ENCODE measurements at regions not wholly inside any gene's neighbourhood (a gene's known extent, or its start where the extent isn't known, plus 50 kb on each side); places are given as distances from the start of the nearest gene placed in this dataset.

- H3K27me3 Mint-ChIP-seq: no peaks in the 10 kb centered on the region
- no peaks in the 10 kb centered on the region for H3K36me3 Mint-ChIP-seq (ENCODE audit: low read depth)
- no peaks in the 10 kb centered on the region for H3K4me1 Mint-ChIP-seq (ENCODE audit: low read depth)
- peaks cover 9% of the 10 kb centered on the region for H3K9me3 Mint-ChIP-seq
- no peak overlapping the region for H3K4me3 Mint-ChIP-seq
- H3K27ac Mint-ChIP-seq: no peak overlapping the region
Measured at GRCh38 chr1:98364544-98364943, 297.0 kb upstream of the SNX7 start.

GRCh38 chr1:98360864-98361263 lies 300.7 kb upstream of the SNX7 start:
- Mint-ChIP-seq H3K4me1 (ENCODE audit: low read depth) (no peaks in the 10 kb centered on the region), H3K36me3 (ENCODE audit: low read depth) (no peaks in the 10 kb centered on the region), H3K27ac (no peak overlapping the region), H3K27me3 (no peaks in the 10 kb centered on the region), H3K9me3 (peaks cover 7% of the 10 kb centered on the region), H3K4me3 (no peak overlapping the region)

GRCh38 chr1:98355656-98356383 lies 305.7 kb upstream of the SNX7 start:
- no peaks in the 10 kb centered on the region for H3K4me1 Mint-ChIP-seq (ENCODE audit: low read depth)
- H3K36me3 Mint-ChIP-seq (ENCODE audit: low read depth): no peaks in the 10 kb centered on the region
- no peak overlapping the region for H3K4me3 Mint-ChIP-seq
- no peaks in the 10 kb centered on the region for H3K27me3 Mint-ChIP-seq
- no peak overlapping the region for H3K27ac Mint-ChIP-seq
- H3K9me3 Mint-ChIP-seq: no peaks in the 10 kb centered on the region

- H3K27me3 Mint-ChIP-seq: no peaks in the 10 kb centered on the region
- no peaks in the 10 kb centered on the region for H3K4me1 Mint-ChIP-seq (ENCODE audit: low read depth)
- no peaks in the 10 kb centered on the region for H3K36me3 Mint-ChIP-seq (ENCODE audit: low read depth)
- no peaks in the 10 kb centered on the region for H3K9me3 Mint-ChIP-seq
- H3K27ac Mint-ChIP-seq: no peak overlapping the region
- no peak overlapping the region for H3K4me3 Mint-ChIP-seq
Measured at GRCh38 chr1:98352378-98352777, 309.1 kb upstream of the SNX7 start.

GRCh38 chr1:98351561-98351960 lies 310.0 kb upstream of the SNX7 start:
- Mint-ChIP-seq H3K9me3 (no peaks in the 10 kb centered on the region), H3K36me3 (ENCODE audit: low read depth) (no peaks in the 10 kb centered on the region), H3K27me3 (no peaks in the 10 kb centered on the region), H3K4me3 (no peak overlapping the region), H3K4me1 (ENCODE audit: low read depth) (no peaks in the 10 kb centered on the region), H3K27ac (no peak overlapping the region)

- Mint-ChIP-seq H3K4me1 (ENCODE audit: low read depth) (no peaks in the 10 kb centered on the region), H3K36me3 (ENCODE audit: low read depth) (no peaks in the 10 kb centered on the region), H3K9me3 (peaks cover 3% of the 10 kb centered on the region), H3K27ac (no peak overlapping the region), H3K27me3 (no peaks in the 10 kb centered on the region), H3K4me3 (no peak overlapping the region)
Measured at GRCh38 chr1:98345417-98345816, 316.1 kb upstream of the SNX7 start.

- H3K27ac Mint-ChIP-seq: no peak overlapping the region
- H3K36me3 Mint-ChIP-seq (ENCODE audit: low read depth): no peaks in the 10 kb centered on the region
Measured at GRCh38 chr1:98344731-98345130, 316.8 kb upstream of the SNX7 start.

GRCh38 chr1:98342566-98342965 lies 319.0 kb upstream of the SNX7 start:
- H3K27ac Mint-ChIP-seq: no peak overlapping the region
- no peak overlapping the region for H3K4me3 Mint-ChIP-seq
- H3K27me3 Mint-ChIP-seq: no peaks in the 10 kb centered on the region
- H3K4me1 Mint-ChIP-seq (ENCODE audit: low read depth): no peaks in the 10 kb centered on the region
- H3K9me3 Mint-ChIP-seq: peaks cover 3% of the 10 kb centered on the region
- H3K36me3 Mint-ChIP-seq (ENCODE audit: low read depth): no peaks in the 10 kb centered on the region

More at GRCh38 chr1:98344731-98345130, 316.8 kb upstream of the SNX7 start:
- Mint-ChIP-seq H3K4me1 (ENCODE audit: low read depth) (no peaks in the 10 kb centered on the region), H3K4me3 (no peak overlapping the region), H3K9me3 (peaks cover 3% of the 10 kb centered on the region), H3K27me3 (no peaks in the 10 kb centered on the region)

- Mint-ChIP-seq H3K27ac (no peak overlapping the region), H3K9me3 (peaks cover 3% of the 10 kb centered on the region), H3K36me3 (ENCODE audit: low read depth) (no peaks in the 10 kb centered on the region), H3K4me3 (no peak overlapping the region), H3K4me1 (ENCODE audit: low read depth) (no peaks in the 10 kb centered on the region), H3K27me3 (no peaks in the 10 kb centered on the region)
Measured at GRCh38 chr1:98340511-98340910, 321.0 kb upstream of the SNX7 start.

- H3K27ac Mint-ChIP-seq: no peak overlapping the region
- no peaks in the 10 kb centered on the region for H3K27me3 Mint-ChIP-seq
- H3K9me3 Mint-ChIP-seq: no peaks in the 10 kb centered on the region
- no peaks in the 10 kb centered on the region for H3K4me1 Mint-ChIP-seq (ENCODE audit: low read depth)
- no peaks in the 10 kb centered on the region for H3K36me3 Mint-ChIP-seq (ENCODE audit: low read depth)
- no peak overlapping the region for H3K4me3 Mint-ChIP-seq
Measured at GRCh38 chr1:98336472-98337083, 324.9 kb upstream of the SNX7 start.

- Mint-ChIP-seq H3K9me3 (no peaks in the 10 kb centered on the region), H3K27ac (no peak overlapping the region), H3K36me3 (ENCODE audit: low read depth) (no peaks in the 10 kb centered on the region), H3K4me3 (no peak overlapping the region), H3K27me3 (no peaks in the 10 kb centered on the region), H3K4me1 (ENCODE audit: low read depth) (no peaks in the 10 kb centered on the region)
Measured at GRCh38 chr1:98333936-98334335, 327.6 kb upstream of the SNX7 start.

- no peak overlapping the region for H3K27ac Mint-ChIP-seq
- no peaks in the 10 kb centered on the region for H3K27me3 Mint-ChIP-seq
- no peaks in the 10 kb centered on the region for H3K4me1 Mint-ChIP-seq (ENCODE audit: low read depth)
- H3K4me3 Mint-ChIP-seq: no peak overlapping the region
- no peaks in the 10 kb centered on the region for H3K9me3 Mint-ChIP-seq
- H3K36me3 Mint-ChIP-seq (ENCODE audit: low read depth): no peaks in the 10 kb centered on the region
Measured at GRCh38 chr1:98333406-98333805, 328.1 kb upstream of the SNX7 start.

- Mint-ChIP-seq H3K4me1 (ENCODE audit: low read depth) (no peaks in the 10 kb centered on the region), H3K4me3 (no peak overlapping the region), H3K9me3 (no peaks in the 10 kb centered on the region), H3K27ac (no peak overlapping the region), H3K27me3 (no peaks in the 10 kb centered on the region), H3K36me3 (ENCODE audit: low read depth) (no peaks in the 10 kb centered on the region)
Measured at GRCh38 chr1:98331718-98332311, 329.7 kb upstream of the SNX7 start.

- Mint-ChIP-seq H3K9me3 (no peaks in the 10 kb centered on the region), H3K27me3 (no peaks in the 10 kb centered on the region), H3K4me3 (no peak overlapping the region), H3K27ac (no peak overlapping the region), H3K4me1 (ENCODE audit: low read depth) (no peaks in the 10 kb centered on the region), H3K36me3 (ENCODE audit: low read depth) (no peaks in the 10 kb centered on the region)
Measured at GRCh38 chr1:98331243-98331642, 330.3 kb upstream of the SNX7 start.

GRCh38 chr1:98330224-98330623 lies 331.3 kb upstream of the SNX7 start:
- Mint-ChIP-seq H3K4me1 (ENCODE audit: low read depth) (no peaks in the 10 kb centered on the region), H3K4me3 (no peak overlapping the region), H3K27me3 (no peaks in the 10 kb centered on the region), H3K27ac (no peak overlapping the region), H3K36me3 (ENCODE audit: low read depth) (no peaks in the 10 kb centered on the region), H3K9me3 (no peaks in the 10 kb centered on the region)
